B cell (primary cell): ENCODE measurements at regions not wholly inside any gene's neighbourhood (a gene's known extent, or its start where the extent isn't known, plus 50 kb on each side); places are given as distances from the start of the nearest gene placed in this dataset.

Source experiments
- ATAC-seq: fragments of 200-7000 bp; cut with Tn5 transposase; one replicate; pipeline ENCODE4 v1.10.0; 2021; ENCODE audit warnings: low read depth, mild to moderate bottlenecking, moderate number of reproducible peaks, moderate library complexity
- CTCF ChIA-PET: fragments of 350-600 bp; sonication (Branson Sonifier 250); formaldehyde crosslinking; loops from one replicate; lab custom pipeline; 2021; ENCODE audit warnings: antibody characterized with exemption, inconsistent platforms; lab: Charles Lee
- POLR2A ChIA-PET: fragments of 350-600 bp; sonication (Branson Sonifier 250); formaldehyde crosslinking; loops from one replicate; lab custom pipeline; 2021; ENCODE audit warnings: antibody characterized with exemption; lab: Charles Lee
- DNase-seq: peaks from one replicate; pipeline ENCODE4 v3.0.0; 2013
- H2AFZ ChIP-seq: 2 replicates; pipeline ENCODE4 v1.6.1; 2012; ENCODE audit warnings: mild to moderate bottlenecking, low read depth, low read length; ENCODE audit not compliant: insufficient read depth, poor library complexity, severe bottlenecking
- H3K27ac ChIP-seq, 2 donors: 1 replicate in 1 of 2; 2 replicates in 1 of 2; pipeline ENCODE4 v1.5.1; 2012 to 2013; ENCODE audit warnings: low read length in 2 of 2, mild to moderate bottlenecking in 2 of 2, moderate library complexity in 1 of 2
- H3K27me3 ChIP-seq, 4 experiments: fragments of 200-600 bp in 1 of 4; sonication (generic) in 1 of 4; replicated peaks in 1 of 4; 1 replicate in 2 of 4; 2 replicates in 2 of 4; pipeline versions ENCODE4 v1.6.1 to v1.7.0; 2013 to 2016; ENCODE audit warnings: low read length in 3 of 4, mild to moderate bottlenecking in 2 of 4, mixed read lengths in 1 of 4, moderate library complexity in 1 of 4; ENCODE audit not compliant: insufficient read depth in 4 of 4, control insufficient read depth in 3 of 4; ENCODE audit errors: control extremely low read depth in 1 of 4
- H3K36me3 ChIP-seq, 2 experiments: replicated peaks in 1 of 2; 1 replicate in 1 of 2; 2 replicates in 1 of 2; pipeline versions ENCODE4 v1.6.1 to v1.7.1; 2013; ENCODE audit warnings: low read length in 1 of 2; ENCODE audit not compliant: insufficient read depth in 2 of 2, control insufficient read depth in 1 of 2; ENCODE audit errors: control extremely low read depth in 1 of 2, extremely low read depth in 1 of 2
- H3K4me1 ChIP-seq, 2 donors: fragments of 200-600 bp in 1 of 2; sonication (generic) in 1 of 2; 1 replicate in 1 of 2; 2 replicates in 1 of 2; pipeline versions ENCODE4 v1.5.1 to v1.6.1; 2013 to 2017; ENCODE audit warnings: low read length in 2 of 2; ENCODE audit not compliant: control insufficient read depth in 2 of 2, insufficient read depth in 2 of 2
- H3K4me2 ChIP-seq: replicated peaks from 2 replicates; pipeline ENCODE3; 2012; ENCODE audit warnings: mild to moderate bottlenecking, low read depth, low read length; ENCODE audit not compliant: poor library complexity, severe bottlenecking
- H3K4me3 ChIP-seq, 5 experiments: fragments of 200-600 bp in 1 of 5; sonication (generic) in 1 of 5; 1 replicate in 3 of 5; 2 replicates in 2 of 5; pipeline versions ENCODE4 v1.5.1 to v1.7.0; 2011 to 2016; ENCODE audit warnings: low read length in 4 of 5, mild to moderate bottlenecking in 4 of 5, low read depth in 2 of 5, control low read depth in 1 of 5, moderate library complexity in 1 of 5; ENCODE audit not compliant: insufficient read depth in 1 of 5; ENCODE audit errors: control extremely low read depth in 1 of 5, extremely low read depth in 1 of 5
- H3K79me2 ChIP-seq: fragments of 200-600 bp; sonication (generic); one replicate; pipeline ENCODE4 v1.6.0; 2016; ENCODE audit warnings: low read length; ENCODE audit not compliant: control insufficient read depth, insufficient read depth
- H3K9ac ChIP-seq: fragments of 200-600 bp; sonication (generic); 2 replicates; pipeline ENCODE4 v1.6.1; 2017; ENCODE audit warnings: mild to moderate bottlenecking, low read length, moderate library complexity
- H3K9me3 ChIP-seq, 3 donors: one replicate each; pipeline versions ENCODE4 v1.6.1 to v1.7.1; 2013; ENCODE audit warnings: low read length in 2 of 3; ENCODE audit not compliant: control insufficient read depth in 2 of 3, insufficient read depth in 1 of 3; ENCODE audit errors: control extremely low read depth in 1 of 3
- H4K20me1 ChIP-seq: 2 replicates; pipeline ENCODE4 v1.6.0; 2012; ENCODE audit warnings: mild to moderate bottlenecking, low read length; ENCODE audit not compliant: insufficient read depth, control insufficient read depth, poor library complexity, severe bottlenecking
- H3K27ac Mint-ChIP-seq: one replicate; pipeline ENCODE4 v1.8.0; 2021; ENCODE audit warnings: mixed read lengths
- H3K27me3 Mint-ChIP-seq: one replicate; pipeline ENCODE4 v1.8.0; 2021; ENCODE audit warnings: mixed read lengths
- H3K4me1 Mint-ChIP-seq: one replicate; pipeline ENCODE4 v1.8.0; 2021; ENCODE audit warnings: mixed read lengths
- H3K4me3 Mint-ChIP-seq: one replicate; pipeline ENCODE4 v1.8.0; 2021; ENCODE audit warnings: mixed read lengths
- H3K9me3 Mint-ChIP-seq: one replicate; pipeline ENCODE4 v1.8.0; 2022; ENCODE audit warnings: mixed read lengths; ENCODE audit not compliant: insufficient read depth
- EZH2 ChIP-seq: IDR thresholded peaks from 2 replicates; pipeline ENCODE4 v1.6.1; 2012; ENCODE audit warnings: borderline replicate concordance, low read depth, mild to moderate bottlenecking, moderate library complexity, low read length; ENCODE audit not compliant: insufficient read depth, poor library complexity, severe bottlenecking
- WGBS: methylation state at CpG from one replicate; pipeline ENCODE4 v1.1.5; 2013; ENCODE audit warnings: missing lambda C conversion rate; ENCODE audit not compliant: insufficient coverage; 5-methylcytosine and 5-hydroxymethylcytosine counted together
- intact Hi-C: fragments of 100-400 bp; cut with micrococcal nuclease; formaldehyde crosslinking; loops from one replicate; pipeline ENCODE4 v1.10.0; 2022
- TF ChIP-seq, protein P1 (sequence below): fragments of 200-600 bp; IDR thresholded peaks from one replicate; pipeline ENCODE4 v1.8.0; 2022; ENCODE audit warnings: antibody characterized with exemption, mild to moderate bottlenecking

DNA sequence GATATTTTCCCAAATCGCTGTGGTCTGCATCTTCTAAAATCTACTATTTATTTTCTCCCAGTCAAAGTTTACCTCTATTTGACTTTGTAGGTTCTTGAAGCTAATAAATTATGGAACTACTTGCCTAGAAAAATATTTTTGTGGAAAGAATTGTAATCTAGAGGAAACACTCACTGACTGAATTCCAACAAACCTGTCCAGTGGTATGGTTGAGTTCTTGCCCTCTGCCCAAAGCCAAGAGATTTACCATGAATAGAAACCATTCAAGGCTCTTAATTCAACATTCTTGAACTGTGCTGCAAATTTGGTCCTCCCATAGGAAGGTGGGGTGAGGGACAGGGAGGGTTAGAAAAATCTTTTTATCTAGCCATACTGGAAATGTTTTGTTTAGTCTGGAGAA, 233.9 kb upstream of the MAP3K1 start:
- POLR2A ChIA-PET, result interaction anchor here (0.6 kb wide), 1 partner anchor 89 kb away, joined by 3 read pairs; no protein-coding TSS in a partner anchor
- no peak overlapping the region for H2AFZ ChIP-seq
- H4K20me1 ChIP-seq, result no peaks in the 10 kb centered on the region
- TF ChIP-seq, protein P1, sequence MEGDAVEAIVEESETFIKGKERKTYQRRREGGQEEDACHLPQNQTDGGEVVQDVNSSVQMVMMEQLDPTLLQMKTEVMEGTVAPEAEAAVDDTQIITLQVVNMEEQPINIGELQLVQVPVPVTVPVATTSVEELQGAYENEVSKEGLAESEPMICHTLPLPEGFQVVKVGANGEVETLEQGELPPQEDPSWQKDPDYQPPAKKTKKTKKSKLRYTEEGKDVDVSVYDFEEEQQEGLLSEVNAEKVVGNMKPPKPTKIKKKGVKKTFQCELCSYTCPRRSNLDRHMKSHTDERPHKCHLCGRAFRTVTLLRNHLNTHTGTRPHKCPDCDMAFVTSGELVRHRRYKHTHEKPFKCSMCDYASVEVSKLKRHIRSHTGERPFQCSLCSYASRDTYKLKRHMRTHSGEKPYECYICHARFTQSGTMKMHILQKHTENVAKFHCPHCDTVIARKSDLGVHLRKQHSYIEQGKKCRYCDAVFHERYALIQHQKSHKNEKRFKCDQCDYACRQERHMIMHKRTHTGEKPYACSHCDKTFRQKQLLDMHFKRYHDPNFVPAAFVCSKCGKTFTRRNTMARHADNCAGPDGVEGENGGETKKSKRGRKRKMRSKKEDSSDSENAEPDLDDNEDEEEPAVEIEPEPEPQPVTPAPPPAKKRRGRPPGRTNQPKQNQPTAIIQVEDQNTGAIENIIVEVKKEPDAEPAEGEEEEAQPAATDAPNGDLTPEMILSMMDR, result no peak
- no peak for TF ChIP-seq EZH2
- Mint-ChIP-seq H3K27me3 (no peaks in the 10 kb centered on the region), H3K4me1 (peaks cover 51% of the 10 kb centered on the region), H3K4me3 (no peak overlapping the region), H3K9me3 (no peaks in the 10 kb centered on the region), H3K27ac (no peak overlapping the region)
- CTCF ChIA-PET, result no interaction called here
- intact Hi-C loops, result loop anchor here (10.0 kb wide), 1 partner anchor 587 kb away; the partner anchor contains the start of gene IL6ST
- peaks cover 0 to 8% (median 8%) of the 10 kb centered on the region in 3 donors for H3K9me3 ChIP-seq
- no peak for ATAC-seq
- H3K9ac ChIP-seq, result no peak overlapping the region
- H3K36me3 ChIP-seq, result no peaks in the 10 kb centered on the region
- no peaks in the 10 kb centered on the region for H3K79me2 ChIP-seq
- no CpG with 5 or more reads among the region's 1 CpG for WGBS
- no peaks in the 10 kb centered on the region for H3K27me3 ChIP-seq
- H3K27ac ChIP-seq, result no peak overlapping the region
- no peak overlapping the region for H3K4me3 ChIP-seq
- peak overlapping the region; percentile 33 for H3K4me2 ChIP-seq
- H3K4me1 ChIP-seq, result peaks cover 22 to 28% of the 10 kb centered on the region in 2 donors
- no peak for DNase-seq

DNA sequence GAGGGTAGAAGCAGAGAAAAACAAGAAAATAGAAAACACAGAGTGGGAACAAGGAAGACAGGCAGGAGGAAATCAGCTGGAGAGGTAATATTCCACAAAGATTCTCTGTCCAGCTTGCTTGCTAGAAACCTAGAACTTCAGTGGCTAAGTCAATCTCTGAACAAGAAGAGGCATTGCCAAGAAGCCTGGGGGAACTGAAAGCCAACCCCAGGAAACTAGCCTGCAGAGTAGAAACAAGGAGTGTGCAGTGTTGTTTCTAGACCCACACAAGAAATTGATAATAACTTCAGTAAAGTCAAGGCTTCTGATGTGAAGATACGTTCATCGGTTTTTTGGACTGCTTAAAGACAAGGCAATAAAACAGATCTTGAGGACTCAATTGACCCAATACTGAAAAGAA, 234.5 kb upstream of the MAP3K1 start:
- no peak for TF ChIP-seq EZH2
- TF ChIP-seq, protein P1, result no peak
- ChIA-PET POLR2A (interaction anchor here (0.6 to 1.0 kb wide), 2 partner anchors 16 to 90 kb away, joined by 3 read pairs; no protein-coding TSS in a partner anchor), CTCF (interaction anchor here (1.6 kb wide), 1 partner anchor 258 kb away, joined by 5 read pairs; no protein-coding TSS in a partner anchor)
- no peak overlapping the region for H3K27ac Mint-ChIP-seq
- WGBS, result 93% methylated on average over 2 of the region's 2 CpGs
- peaks cover 22 to 27% of the 10 kb centered on the region in 2 donors for H3K4me1 ChIP-seq
- H3K4me2 ChIP-seq, result peak overlapping the region; percentile 33
- H3K27me3 ChIP-seq, result no peaks in the 10 kb centered on the region
- intact Hi-C loops, result loop anchor here (10.0 kb wide), 1 partner anchor 586 kb away; the partner anchor contains the start of gene IL6ST
- H3K4me1 Mint-ChIP-seq, result peaks cover 45% of the 10 kb centered on the region
- DNase-seq (peak; percentile 28), ATAC-seq (no peak)
- H3K9me3 ChIP-seq, result peaks cover 0 to 8% (median 8%) of the 10 kb centered on the region in 3 donors
- H4K20me1 ChIP-seq, result no peaks in the 10 kb centered on the region
- no peak overlapping the region for H3K4me3 ChIP-seq
- no peak overlapping the region for H3K4me3 Mint-ChIP-seq
- H3K9me3 Mint-ChIP-seq, result no peaks in the 10 kb centered on the region
- H3K36me3 ChIP-seq, result no peaks in the 10 kb centered on the region
- no peaks in the 10 kb centered on the region for H3K27me3 Mint-ChIP-seq
- no peak overlapping the region for H3K27ac ChIP-seq
- H2AFZ ChIP-seq, result peak overlapping the region; percentile 7
- H3K9ac ChIP-seq, result no peak overlapping the region
- H3K79me2 ChIP-seq, result no peaks in the 10 kb centered on the region
